Fibroblast of mammary gland (primary cell): ENCODE measurements at regions not wholly inside any gene's neighbourhood (a gene's known extent, or its start where the extent isn't known, plus 50 kb on each side); places are given as distances from the start of the nearest gene placed in this dataset.

Experiments used
- DNase-seq: peaks from one replicate; pipeline ENCODE4 v3.0.0-alpha.2; 2010; ENCODE audit warnings: low read depth
- H3K4me3 ChIP-seq: 2 replicates; pipeline ENCODE4 v1.5.1; 2011; ENCODE audit warnings: low read depth, mild to moderate bottlenecking, low read length, moderate library complexity; ENCODE audit not compliant: control insufficient read depth
- TF ChIP-seq, protein P1 (sequence below): conservative IDR thresholded peaks from 2 replicates; pipeline ENCODE4 v1.5.1; 2011; ENCODE audit warnings: low read depth, low read length, inconsistent platforms; ENCODE audit not compliant: control insufficient read depth, insufficient read depth

DNA sequence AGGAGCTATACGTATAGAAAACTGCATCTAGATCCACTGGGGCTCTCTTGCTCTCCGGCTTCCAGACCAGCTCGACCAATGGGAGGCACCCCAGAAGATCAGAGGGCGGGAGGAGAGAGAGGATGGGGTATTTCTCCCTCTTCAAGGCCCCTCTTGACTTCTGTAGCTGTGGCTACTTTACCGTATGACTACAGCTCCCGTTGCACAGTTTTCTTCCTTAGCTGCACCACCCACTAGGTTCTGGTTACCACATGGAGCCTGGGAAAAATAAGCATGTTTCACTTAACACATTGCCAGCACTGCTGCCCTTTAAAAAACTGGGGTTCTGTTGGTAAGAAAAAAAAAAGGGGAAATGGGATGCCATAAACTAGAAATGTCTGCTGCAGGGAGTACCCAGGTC, 214.4 kb downstream of the TBX5 start:
- TF ChIP-seq, protein P1, sequence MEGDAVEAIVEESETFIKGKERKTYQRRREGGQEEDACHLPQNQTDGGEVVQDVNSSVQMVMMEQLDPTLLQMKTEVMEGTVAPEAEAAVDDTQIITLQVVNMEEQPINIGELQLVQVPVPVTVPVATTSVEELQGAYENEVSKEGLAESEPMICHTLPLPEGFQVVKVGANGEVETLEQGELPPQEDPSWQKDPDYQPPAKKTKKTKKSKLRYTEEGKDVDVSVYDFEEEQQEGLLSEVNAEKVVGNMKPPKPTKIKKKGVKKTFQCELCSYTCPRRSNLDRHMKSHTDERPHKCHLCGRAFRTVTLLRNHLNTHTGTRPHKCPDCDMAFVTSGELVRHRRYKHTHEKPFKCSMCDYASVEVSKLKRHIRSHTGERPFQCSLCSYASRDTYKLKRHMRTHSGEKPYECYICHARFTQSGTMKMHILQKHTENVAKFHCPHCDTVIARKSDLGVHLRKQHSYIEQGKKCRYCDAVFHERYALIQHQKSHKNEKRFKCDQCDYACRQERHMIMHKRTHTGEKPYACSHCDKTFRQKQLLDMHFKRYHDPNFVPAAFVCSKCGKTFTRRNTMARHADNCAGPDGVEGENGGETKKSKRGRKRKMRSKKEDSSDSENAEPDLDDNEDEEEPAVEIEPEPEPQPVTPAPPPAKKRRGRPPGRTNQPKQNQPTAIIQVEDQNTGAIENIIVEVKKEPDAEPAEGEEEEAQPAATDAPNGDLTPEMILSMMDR = no peak
- no peak overlapping the region for H3K4me3 ChIP-seq
- DNase-seq = no peak

DNA sequence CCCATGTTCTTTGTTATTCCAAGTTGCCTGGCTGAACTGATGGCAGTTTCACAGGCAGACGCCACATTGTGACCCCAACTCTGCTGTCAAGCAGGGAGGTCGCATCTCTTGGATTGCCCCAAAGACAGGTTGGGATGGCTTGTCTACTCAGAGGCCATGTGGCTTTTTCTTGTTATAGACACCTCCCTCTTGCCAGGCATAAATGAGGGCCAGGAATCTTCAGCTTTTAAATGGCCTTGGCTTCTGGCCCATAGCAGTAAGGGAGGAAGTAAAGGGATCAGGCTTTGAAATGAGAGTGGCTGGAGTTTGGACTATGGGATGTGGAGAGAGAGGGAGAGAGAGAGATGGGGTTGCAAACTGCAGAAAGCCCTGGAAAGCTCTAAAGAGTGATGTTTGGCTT, 215.0 kb downstream of the TBX5 start:
- DNase-seq = no peak
- TF ChIP-seq, protein P1 = no peak
- no peak overlapping the region for H3K4me3 ChIP-seq

DNA sequence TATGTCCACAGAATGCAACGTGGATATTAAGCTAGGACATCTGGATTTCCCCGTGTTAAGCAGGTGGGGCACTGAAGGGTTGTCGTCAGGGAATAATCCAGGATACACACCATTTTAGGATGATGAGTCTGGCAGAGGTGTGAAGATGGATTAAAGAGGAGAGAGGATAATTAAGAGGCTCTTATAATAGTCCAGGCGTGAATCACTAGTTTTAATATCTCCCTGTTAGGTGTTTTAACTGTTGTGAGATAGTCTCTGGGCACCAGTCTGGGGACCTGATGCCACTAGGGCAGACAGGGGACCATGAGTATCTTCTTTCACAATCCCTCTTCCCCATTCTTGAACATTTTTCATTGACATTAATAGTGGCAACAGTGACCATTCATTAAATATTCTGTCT, 216.7 kb downstream of the TBX5 start:
- no peak overlapping the region for H3K4me3 ChIP-seq
- TF ChIP-seq, protein P1 = no peak

DNA sequence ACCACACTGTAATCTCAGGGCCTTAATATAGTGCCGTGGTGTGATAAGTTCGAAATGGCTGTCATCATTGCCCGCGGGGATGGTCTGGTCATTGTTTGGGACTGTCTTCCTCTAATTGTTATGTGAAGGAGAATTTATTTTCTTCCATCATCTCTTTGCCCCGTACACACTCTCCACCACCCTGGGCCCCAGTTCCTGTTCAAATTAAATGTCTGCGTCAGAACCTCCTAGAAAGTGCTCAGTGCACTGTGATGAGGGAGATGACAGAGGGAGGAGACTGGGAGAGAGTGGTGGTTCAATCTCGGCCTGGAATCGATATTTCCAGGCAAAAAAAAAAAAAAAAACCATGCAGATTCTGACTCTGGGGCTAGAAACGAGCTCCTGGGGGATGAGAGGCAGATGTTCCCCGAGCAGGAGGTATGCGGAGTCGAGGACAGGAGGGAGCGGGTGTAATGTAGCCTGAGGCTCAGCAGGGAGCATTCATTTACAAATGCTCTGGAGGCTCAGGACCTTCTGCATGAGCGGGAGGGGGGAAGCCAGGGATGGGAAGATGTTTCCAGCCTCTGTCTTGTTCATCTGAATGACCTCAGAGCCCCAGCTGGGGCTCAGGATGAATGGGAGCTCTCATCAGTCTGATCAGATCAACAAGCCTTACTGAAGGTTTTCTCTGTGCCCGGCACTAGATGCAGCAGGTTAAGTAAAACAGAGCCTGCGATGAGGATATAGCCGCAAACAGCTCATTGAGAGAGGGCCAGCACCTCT, 219.5 kb downstream of the TBX5 start:
- no peak overlapping the region for H3K4me3 ChIP-seq
- no peak for DNase-seq
- TF ChIP-seq, protein P1 = no peak

More for the DNA sequence above, 216.7 kb downstream of the TBX5 start:
- DNase-seq = no peak

DNA sequence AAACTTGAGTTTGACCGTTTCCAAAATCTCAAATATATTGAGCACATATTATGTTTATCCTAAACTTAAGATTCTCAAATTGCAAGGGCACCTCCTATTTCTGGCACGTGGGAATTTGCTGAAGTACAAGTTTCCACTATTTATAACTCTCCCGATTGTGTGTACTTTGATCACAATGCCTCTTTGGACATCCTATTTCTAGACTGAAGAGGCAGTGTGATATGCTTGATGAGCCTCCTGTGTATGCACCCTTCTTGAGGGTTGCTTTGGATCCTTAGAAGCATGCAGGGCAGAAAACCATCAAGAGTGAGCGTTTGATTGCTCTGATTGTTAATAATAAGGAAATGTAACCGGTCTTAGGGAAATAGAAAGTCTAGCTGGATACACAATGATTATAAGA, 218.9 kb upstream of the RBM19 start:
- H3K4me3 ChIP-seq = no peak overlapping the region

DNA sequence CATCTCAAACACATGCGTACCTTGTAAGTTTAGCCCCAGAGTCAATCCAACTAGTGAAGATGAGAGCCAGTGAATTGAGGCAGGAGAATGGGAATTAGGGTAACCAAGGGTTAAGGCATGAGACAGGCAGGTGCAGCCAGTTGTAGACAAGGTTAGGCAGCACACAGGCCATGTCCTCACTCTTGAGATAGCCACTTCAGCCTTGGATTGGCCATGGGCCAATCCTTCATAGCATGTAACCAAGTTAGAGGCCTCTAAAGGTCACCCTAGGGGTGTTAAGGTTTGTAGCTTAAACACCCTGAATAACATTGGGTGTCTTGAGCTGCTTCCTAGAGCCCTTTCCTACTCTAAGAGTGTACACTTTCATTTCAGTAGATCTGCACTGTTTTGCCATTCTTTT, 208.2 kb upstream of the RBM19 start:
- no peak for DNase-seq
- no peak overlapping the region for H3K4me3 ChIP-seq
- TF ChIP-seq, protein P1 = no peak

More for the DNA sequence above, 218.9 kb upstream of the RBM19 start:
- DNase-seq = no peak
- TF ChIP-seq, protein P1 = no peak
